Ascending aorta (tissue), 2 donors: ENCODE measurements at regions not wholly inside any gene's neighbourhood (a gene's known extent, or its start where the extent isn't known, plus 50 kb on each side); places are given as distances from the start of the nearest gene placed in this dataset.
A peak's percentile ranks its signal among the peaks of the same experiment; 100 is the strongest.

ENCODE experiments used
- DNase-seq, 2 donors: peaks; one replicate each; pipeline ENCODE4 v3.0.0-alpha.2; 2019; ENCODE audit warnings: low spot score in 2 of 2
- H3K27ac ChIP-seq, 2 donors: fragments of 200-600 bp; sonication (generic); one replicate each; pipeline ENCODE4 v1.5.1; 2016 to 2017; ENCODE audit warnings: mild to moderate bottlenecking in 1 of 2
- H3K27me3 ChIP-seq: fragments of 200-600 bp; sonication (generic); one replicate; pipeline ENCODE4 v1.5.1; 2017
- H3K36me3 ChIP-seq, 2 donors: fragments of 200-600 bp; sonication (generic); one replicate each; pipeline ENCODE4 v1.5.1; 2016
- H3K4me1 ChIP-seq, 2 donors: fragments of 200-600 bp; sonication (generic); one replicate each; pipeline ENCODE4 v1.5.1; 2016 to 2017; ENCODE audit warnings: mild to moderate bottlenecking in 1 of 2
- H3K4me3 ChIP-seq, 2 donors: fragments of 200-600 bp; sonication (generic); one replicate each; pipeline ENCODE4 v1.5.1; 2016 to 2017; ENCODE audit warnings: mild to moderate bottlenecking in 1 of 2
- H3K9me3 ChIP-seq, 2 donors: fragments of 200-600 bp; sonication (generic); one replicate each; pipeline ENCODE4 v1.5.1; 2016
- intact Hi-C: fragments of 100-400 bp; cut with DNase I; formaldehyde crosslinking; loops from one replicate; pipeline ENCODE4 v1.15.1; 2023
- TF ChIP-seq, protein P1 (sequence below), 3 experiments: fragments of 200-600 bp in 2 of 3; fragments of 450-650 bp in 1 of 3; sonication (generic) in 2 of 3; IDR thresholded peaks; one replicate each; pipeline ENCODE4 v1.5.1; 2016 to 2019; ENCODE audit warnings: antibody characterized with exemption in 3 of 3, mild to moderate bottlenecking in 1 of 3, moderate library complexity in 1 of 3

DNA sequence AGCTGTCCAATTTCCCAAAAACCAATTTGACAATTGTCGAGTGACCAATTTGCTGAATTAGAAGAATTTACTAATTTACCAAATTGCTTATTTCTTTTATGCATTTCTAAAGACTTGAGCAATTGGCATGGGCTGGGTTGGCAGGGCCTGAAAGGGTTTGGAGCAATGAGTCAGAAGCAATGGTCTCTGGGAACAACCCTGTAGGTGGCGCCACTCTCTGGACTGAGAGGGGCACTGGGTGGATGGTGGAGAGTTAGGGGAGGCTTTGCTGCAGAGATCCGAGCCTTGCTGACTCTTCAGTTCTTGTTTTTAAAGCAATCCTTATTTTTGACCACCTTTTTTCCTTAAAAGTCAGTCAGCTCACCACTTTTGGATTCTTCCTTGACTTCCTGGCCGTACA is 71.5 kb upstream of the RPS23 start:
- H3K27me3 ChIP-seq: no peaks in the 10 kb centered on the region
- peak overlapping the region; percentile 89 for H3K27ac ChIP-seq
- TF ChIP-seq, protein P1, sequence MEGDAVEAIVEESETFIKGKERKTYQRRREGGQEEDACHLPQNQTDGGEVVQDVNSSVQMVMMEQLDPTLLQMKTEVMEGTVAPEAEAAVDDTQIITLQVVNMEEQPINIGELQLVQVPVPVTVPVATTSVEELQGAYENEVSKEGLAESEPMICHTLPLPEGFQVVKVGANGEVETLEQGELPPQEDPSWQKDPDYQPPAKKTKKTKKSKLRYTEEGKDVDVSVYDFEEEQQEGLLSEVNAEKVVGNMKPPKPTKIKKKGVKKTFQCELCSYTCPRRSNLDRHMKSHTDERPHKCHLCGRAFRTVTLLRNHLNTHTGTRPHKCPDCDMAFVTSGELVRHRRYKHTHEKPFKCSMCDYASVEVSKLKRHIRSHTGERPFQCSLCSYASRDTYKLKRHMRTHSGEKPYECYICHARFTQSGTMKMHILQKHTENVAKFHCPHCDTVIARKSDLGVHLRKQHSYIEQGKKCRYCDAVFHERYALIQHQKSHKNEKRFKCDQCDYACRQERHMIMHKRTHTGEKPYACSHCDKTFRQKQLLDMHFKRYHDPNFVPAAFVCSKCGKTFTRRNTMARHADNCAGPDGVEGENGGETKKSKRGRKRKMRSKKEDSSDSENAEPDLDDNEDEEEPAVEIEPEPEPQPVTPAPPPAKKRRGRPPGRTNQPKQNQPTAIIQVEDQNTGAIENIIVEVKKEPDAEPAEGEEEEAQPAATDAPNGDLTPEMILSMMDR (IDR thresholded peaks at IDR 0.05): peak in 2 of 3 experiments; percentile 18 to 31
- peak in 1 of 2 donors; percentile 78 for DNase-seq
- intact Hi-C loops: loop anchor here (2.0 to 10.0 kb wide), 4 partner anchors 37 to 1375 kb away; partner anchors contain the start of gene HAPLN1
- H3K9me3 ChIP-seq: no peaks in the 10 kb centered on the region
- H3K36me3 ChIP-seq: no peaks in the 10 kb centered on the region
- H3K4me1 ChIP-seq: peaks cover 14 to 49% of the 10 kb centered on the region in 2 donors
- H3K4me3 ChIP-seq: no peak overlapping the region

DNA sequence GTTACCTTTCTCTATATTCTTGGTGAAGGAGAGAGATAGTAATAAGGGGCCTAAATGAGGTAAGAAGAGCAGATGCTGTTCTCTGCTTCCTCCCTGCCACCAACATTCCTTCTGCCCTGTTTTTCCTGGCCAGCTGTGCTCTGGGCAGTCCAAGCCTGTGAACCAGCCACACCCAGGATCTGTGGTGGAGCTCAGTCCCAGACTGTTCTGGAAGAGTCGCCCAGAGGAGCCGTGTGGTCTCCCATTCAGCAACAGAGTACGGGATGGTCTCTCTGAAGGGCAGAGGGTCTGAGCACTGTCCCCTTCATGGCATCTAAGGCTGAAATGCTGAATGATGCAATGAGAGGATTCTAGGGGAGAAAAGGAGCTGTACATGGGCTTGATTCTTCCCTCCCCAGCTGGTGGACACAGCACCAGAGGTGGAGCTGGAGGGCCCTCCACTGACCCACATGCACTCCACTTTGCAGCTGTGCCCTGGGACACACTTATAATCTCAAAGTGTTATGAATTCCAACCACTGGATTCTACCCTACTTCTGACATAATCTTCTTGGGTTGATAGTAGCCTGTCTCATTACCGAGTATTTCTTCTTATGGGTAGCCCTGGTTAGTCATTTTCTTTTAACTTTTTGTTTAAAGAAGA is 70.8 kb upstream of the RPS23 start:
- Histone ChIP-seq H3K27me3 (no peaks in the 10 kb centered on the region), H3K9me3 (no peaks in the 10 kb centered on the region), H3K4me1 (peaks cover 14 to 49% of the 10 kb centered on the region in 2 donors), H3K36me3 (no peaks in the 10 kb centered on the region), H3K4me3 (no peak overlapping the region), H3K27ac (peak overlapping the region; percentile 89)
- intact Hi-C loops: loop anchor here (2.0 to 10.0 kb wide), 2 partner anchors 36 to 1376 kb away; partner anchors contain the start of gene HAPLN1
- peak in 1 of 2 donors; percentile 76 for DNase-seq
- TF ChIP-seq, protein P1 (IDR thresholded peaks at IDR 0.05): no peak

DNA sequence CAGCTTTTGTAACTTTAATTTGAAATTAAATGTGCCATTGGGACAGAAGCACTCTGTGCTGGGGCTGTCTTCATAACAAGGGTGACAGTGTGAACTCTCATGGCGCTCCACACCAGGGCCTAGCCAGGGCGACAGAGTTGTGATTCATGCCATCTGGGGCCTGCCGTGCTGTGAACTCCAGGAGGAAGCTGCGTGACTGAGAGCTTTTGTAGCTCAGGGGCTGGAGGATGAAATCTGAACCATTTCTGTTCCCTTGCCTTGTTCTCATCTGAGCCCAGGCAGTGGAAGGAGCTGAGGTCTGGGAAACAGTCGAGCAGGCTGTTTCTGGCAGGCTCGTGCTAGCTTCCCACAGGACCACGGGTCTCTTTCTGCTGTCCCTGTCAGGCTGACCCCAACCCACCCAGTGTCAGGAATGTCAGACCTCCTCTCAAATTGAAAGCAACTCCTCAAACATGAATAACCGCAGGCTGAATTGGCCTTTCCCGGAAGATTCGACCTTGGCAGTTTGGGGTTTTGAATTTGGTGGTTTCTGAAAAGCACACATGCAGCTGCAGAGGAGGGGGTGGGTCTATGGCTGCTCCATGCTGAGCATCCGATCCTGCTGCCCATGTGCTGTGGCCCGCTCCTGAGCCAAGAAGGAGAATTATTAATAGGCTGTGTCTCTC is 69.2 kb upstream of the RPS23 start:
- intact Hi-C loops: loop anchor here (1.0 to 10.0 kb wide), 2 partner anchors 11 to 1377 kb away; partner anchors contain the start of gene HAPLN1
- no peaks in the 10 kb centered on the region for H3K9me3 ChIP-seq
- H3K27me3 ChIP-seq: no peaks in the 10 kb centered on the region
- H3K4me1 ChIP-seq: peaks cover 14 to 46% of the 10 kb centered on the region in 2 donors
- TF ChIP-seq, protein P1 (IDR thresholded peaks at IDR 0.05): no peak
- peak in 1 of 2 donors; percentile 79 for DNase-seq
- H3K27ac ChIP-seq: peak overlapping the region; percentile 89
- H3K4me3 ChIP-seq: peak overlapping the region in 1 of 2 donors; percentile 32
- H3K36me3 ChIP-seq: no peaks in the 10 kb centered on the region

DNA sequence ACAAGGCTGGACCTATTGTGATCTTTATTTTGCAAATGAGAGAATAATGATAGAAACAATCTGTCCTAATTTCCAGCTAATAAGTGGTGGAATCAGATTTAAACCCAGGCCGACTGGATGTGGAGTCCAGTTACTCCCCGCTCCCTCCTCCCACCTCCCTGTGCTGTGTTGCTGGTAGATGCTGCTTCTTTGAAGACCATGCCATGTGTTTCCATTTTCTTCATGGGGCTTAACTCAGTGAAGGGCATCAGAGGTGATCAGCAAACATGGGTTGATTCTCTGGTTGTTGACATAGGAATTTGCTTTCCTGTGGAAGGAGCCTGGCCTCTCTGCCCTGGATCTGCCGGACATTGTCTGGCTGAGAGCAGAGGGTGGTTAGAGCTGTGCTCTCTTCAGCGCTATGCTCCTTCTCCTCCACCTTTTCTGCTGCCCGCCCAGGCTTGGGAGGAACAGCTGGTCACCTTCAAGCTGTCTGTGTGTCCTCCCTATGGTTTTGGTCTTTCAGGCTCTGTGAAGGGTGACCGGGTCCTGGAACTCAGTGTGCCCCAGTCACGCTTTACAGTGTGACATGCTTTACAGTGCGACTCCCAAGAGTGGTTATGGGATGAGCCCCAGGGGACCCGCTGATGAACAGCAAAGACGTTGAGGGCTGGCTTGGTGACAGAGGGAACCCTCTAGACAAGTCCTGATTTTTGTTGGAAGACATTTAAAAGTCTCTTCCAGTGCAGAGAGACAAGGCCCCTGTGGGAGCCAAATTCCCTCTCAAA is 68.4 kb upstream of the RPS23 start:
- TF ChIP-seq, protein P1 (IDR thresholded peaks at IDR 0.05): no peak
- Histone ChIP-seq H3K27me3 (no peaks in the 10 kb centered on the region), H3K27ac (peak overlapping the region; percentile 89), H3K4me1 (peaks cover 14 to 40% of the 10 kb centered on the region in 2 donors), H3K9me3 (no peaks in the 10 kb centered on the region), H3K36me3 (no peaks in the 10 kb centered on the region), H3K4me3 (no peak overlapping the region)
- intact Hi-C loops: loop anchor here (1.0 to 10.0 kb wide), 2 partner anchors 10 to 1378 kb away; partner anchors contain the start of gene HAPLN1
- no peak for DNase-seq

DNA sequence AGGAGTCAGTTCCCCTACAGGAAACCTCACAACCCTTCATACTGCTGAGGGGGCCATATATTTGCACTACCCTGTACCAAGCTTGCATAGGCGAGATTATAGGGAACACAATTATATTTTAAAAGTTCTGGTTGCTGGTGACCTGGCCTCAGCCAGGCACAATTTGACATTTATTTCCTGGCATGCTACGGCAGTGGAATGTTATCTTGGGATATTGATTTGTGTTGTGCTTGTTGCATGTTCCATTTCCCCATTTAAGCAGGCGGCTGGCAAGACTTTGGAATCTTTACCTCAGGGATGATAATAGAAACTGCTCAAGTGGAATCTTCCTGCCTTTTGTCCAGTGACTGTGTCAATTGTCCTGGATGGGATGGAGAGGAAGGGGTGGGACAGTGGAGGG is 67.0 kb upstream of the RPS23 start:
- no peaks in the 10 kb centered on the region for H3K27me3 ChIP-seq
- no peak for DNase-seq
- no peak overlapping the region for H3K4me3 ChIP-seq
- TF ChIP-seq, protein P1 (IDR thresholded peaks at IDR 0.05): no peak
- H3K4me1 ChIP-seq: peaks cover 14 to 37% of the 10 kb centered on the region in 2 donors
- intact Hi-C loops: loop anchor here (10.0 kb wide), 1 partner anchor 1380 kb away; the partner anchor contains the start of gene HAPLN1
- no peaks in the 10 kb centered on the region for H3K9me3 ChIP-seq
- no peak overlapping the region for H3K27ac ChIP-seq
- H3K36me3 ChIP-seq: no peaks in the 10 kb centered on the region
